Putamen (tissue), 1 donor: ENCODE measurements at regions not wholly inside any gene's neighbourhood (a gene's known extent, or its start where the extent isn't known, plus 50 kb on each side); places are given as distances from the start of the nearest gene placed in this dataset.

Source experiments
- DNase-seq: peaks from one replicate; pipeline ENCODE4 v3.0.0-alpha.2; 2016; ENCODE audit warnings: low spot score

- DNase-seq: no peak
Observed at GRCh38 chr11:31903225-31904074, 92.3 kb upstream of the PAX6 start.

GRCh38 chr11:31902706-31903105, 91.6 kb upstream of the PAX6 start:
- no peak for DNase-seq

- no peak for DNase-seq
Observed at GRCh38 chr11:31895926-31896325, 84.8 kb upstream of the PAX6 start.

GRCh38 chr11:31887180-31887579, 76.1 kb upstream of the PAX6 start:
- DNase-seq: no peak

GRCh38 chr11:31884080-31884479, 73.0 kb upstream of the PAX6 start:
- no peak for DNase-seq

GRCh38 chr11:31883435-31883834, 72.3 kb upstream of the PAX6 start:
- DNase-seq: no peak

- no peak for DNase-seq
Observed at GRCh38 chr11:31882951-31883392, 71.8 kb upstream of the PAX6 start.

- no peak for DNase-seq
Observed at GRCh38 chr11:31881825-31882224, 70.7 kb upstream of the PAX6 start.

GRCh38 chr11:31879681-31880080, 68.6 kb upstream of the PAX6 start:
- no peak for DNase-seq

GRCh38 chr11:31877863-31878262, 66.7 kb upstream of the PAX6 start:
- DNase-seq: no peak

GRCh38 chr11:31877083-31877482, 66.0 kb upstream of the PAX6 start:
- no peak for DNase-seq

- no peak for DNase-seq
Observed at GRCh38 chr11:31875866-31876560, 64.9 kb upstream of the PAX6 start.

GRCh38 chr11:31874631-31875191, 63.6 kb upstream of the PAX6 start:
- no peak for DNase-seq

- DNase-seq: no peak
Observed at GRCh38 chr11:31873124-31873523, 62.0 kb upstream of the PAX6 start.

GRCh38 chr11:31872076-31872443, 60.9 kb upstream of the PAX6 start:
- DNase-seq: no peak

GRCh38 chr11:31871310-31872075, 60.4 kb upstream of the PAX6 start:
- no peak for DNase-seq

- no peak for DNase-seq
Observed at GRCh38 chr11:31870609-31871309, 59.6 kb upstream of the PAX6 start.

GRCh38 chr11:31869986-31870385, 58.9 kb upstream of the PAX6 start:
- no peak for DNase-seq

- DNase-seq: no peak
Observed at GRCh38 chr11:31865606-31866300, 54.6 kb upstream of the PAX6 start.

GRCh38 chr11:31863170-31863832, 52.2 kb upstream of the PAX6 start:
- DNase-seq: no peak

GRCh38 chr11:31861011-31861410, 49.9 kb upstream of the PAX6 start:
- no peak for DNase-seq
